Heart left ventricle (tissue), 13 donors: ENCODE measurements at regions not wholly inside any gene's neighbourhood (a gene's known extent, or its start where the extent isn't known, plus 50 kb on each side); places are given as distances from the start of the nearest gene placed in this dataset.

Experiments
- POLR2A ChIP-seq, 2 donors: fragments of 450-650 bp; IDR thresholded peaks; one replicate each; pipeline ENCODE4 v1.6.1; 2017; ENCODE audit warnings: antibody characterized with exemption in 2 of 2, mild to moderate bottlenecking in 2 of 2, moderate library complexity in 2 of 2
- TF ChIP-seq, protein P1 (sequence below), 12 donors: fragments of 200-600 bp; sonication (generic) in 4 of 12; IDR thresholded peaks; one replicate each; pipeline versions ENCODE4 v1.5.0 to v1.8.0; 2018 to 2022; ENCODE audit warnings: antibody characterized with exemption in 12 of 12, mild to moderate bottlenecking in 5 of 12
- donor health status: ischemic (EF 13 %, LVEDD 7.1; RV severe dilation, severe dysfunction).
- donor health status: DM: no; HTN: yes; CAD: no.
- donor health status: DM: no; HTN: no; CAD: no.
- donor health status: ischemic (EF 25% LVEDD 6.9; RV normal size, moderate dysfunction).
- donor health status: ischemic (EF 25% LVEDD 5.7; RV mildly dilated, moderate dysfunction).
- donor health status: ischemic (EF 35%, LVEDD 5.7; RV mildly dilated, moderate dysfunction).
- donor health status: nonischemic (EF 11% LVEDD 7.7; RV severe dilation, severe dysfunction).
- donor health status: DM: yes; HTN: yes; CAD: no.
- donor health status: PGD.
- donor health status: ischemic (EF 29% LVEDD 5.4; RV normal size, mild dysfunction).
- donor health status: nonischemic (EF 23%, LVEDD 6.1; RV moderate dilation, normal function).

- TF ChIP-seq, protein P1, sequence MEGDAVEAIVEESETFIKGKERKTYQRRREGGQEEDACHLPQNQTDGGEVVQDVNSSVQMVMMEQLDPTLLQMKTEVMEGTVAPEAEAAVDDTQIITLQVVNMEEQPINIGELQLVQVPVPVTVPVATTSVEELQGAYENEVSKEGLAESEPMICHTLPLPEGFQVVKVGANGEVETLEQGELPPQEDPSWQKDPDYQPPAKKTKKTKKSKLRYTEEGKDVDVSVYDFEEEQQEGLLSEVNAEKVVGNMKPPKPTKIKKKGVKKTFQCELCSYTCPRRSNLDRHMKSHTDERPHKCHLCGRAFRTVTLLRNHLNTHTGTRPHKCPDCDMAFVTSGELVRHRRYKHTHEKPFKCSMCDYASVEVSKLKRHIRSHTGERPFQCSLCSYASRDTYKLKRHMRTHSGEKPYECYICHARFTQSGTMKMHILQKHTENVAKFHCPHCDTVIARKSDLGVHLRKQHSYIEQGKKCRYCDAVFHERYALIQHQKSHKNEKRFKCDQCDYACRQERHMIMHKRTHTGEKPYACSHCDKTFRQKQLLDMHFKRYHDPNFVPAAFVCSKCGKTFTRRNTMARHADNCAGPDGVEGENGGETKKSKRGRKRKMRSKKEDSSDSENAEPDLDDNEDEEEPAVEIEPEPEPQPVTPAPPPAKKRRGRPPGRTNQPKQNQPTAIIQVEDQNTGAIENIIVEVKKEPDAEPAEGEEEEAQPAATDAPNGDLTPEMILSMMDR (IDR thresholded peaks at IDR 0.05) = no peak
- no peak for TF ChIP-seq POLR2A (IDR thresholded peaks at IDR 0.05)
These were observed 242.6 kb downstream of the AUH start for GRCh38 chr9:91119142-91119541.
